Activated T-cell treated with anti-CD3 and anti-CD28 coated beads, Interleukin-2, amount 50 U/mL, for 4 hours (primary cell): ENCODE measurements at regions not wholly inside any gene's neighbourhood (a gene's known extent, or its start where the extent isn't known, plus 50 kb on each side); places are given as distances from the start of the nearest gene placed in this dataset.
"Not testable (repeated sequence)": the region's sequence is repeated elsewhere in the genome, so short reads cannot be mapped to it uniquely, and the experiment has no call there.

Source experiments
- ATAC-seq, 2 donors: fragments of 200-7000 bp; cut with Tn5 transposase; one replicate each; pipeline ENCODE4 v1.10.0; 2021
- DNase-seq: peaks from one replicate; pipeline ENCODE4 v3.0.0-alpha.2; 2020
- H3K27me3 Mint-ChIP-seq: one replicate; pipeline ENCODE4 v1.8.0; 2021; ENCODE audit warnings: low read depth, mixed read lengths
- H3K36me3 Mint-ChIP-seq: one replicate; pipeline ENCODE4 v1.8.0; 2022; ENCODE audit warnings: mixed read lengths; ENCODE audit not compliant: insufficient read depth
- H3K4me1 Mint-ChIP-seq: one replicate; pipeline ENCODE4 v1.8.0; 2021; ENCODE audit warnings: low read depth, mixed read lengths
- H3K4me3 Mint-ChIP-seq: one replicate; pipeline ENCODE4 v1.8.0; 2021; ENCODE audit warnings: mild to moderate bottlenecking, moderate library complexity, mixed read lengths
- H3K9me3 Mint-ChIP-seq: one replicate; pipeline ENCODE4 v1.8.0; 2021; ENCODE audit warnings: mixed read lengths

GRCh38 chr13:60838581-60838980 lies 441.6 kb downstream of the TDRD3 start:
- Mint-ChIP-seq H3K36me3 (no peaks in the 10 kb centered on the region), H3K9me3 (peaks cover 15% of the 10 kb centered on the region), H3K27me3 (no peaks in the 10 kb centered on the region), H3K4me1 (no peaks in the 10 kb centered on the region), H3K4me3 (no peak overlapping the region)
- DNase-seq, result no peak
- no peak for ATAC-seq

- Mint-ChIP-seq H3K36me3 (no peaks in the 10 kb centered on the region), H3K4me1 (no peaks in the 10 kb centered on the region), H3K27me3 (no peaks in the 10 kb centered on the region)
These were observed 440.8 kb downstream of the TDRD3 start for GRCh38 chr13:60837806-60838205.

GRCh38 chr13:60836821-60837220 lies 439.8 kb downstream of the TDRD3 start:
- DNase-seq (no peak), ATAC-seq (no peak)
- Mint-ChIP-seq H3K36me3 (no peaks in the 10 kb centered on the region), H3K4me1 (no peaks in the 10 kb centered on the region), H3K9me3 (peaks cover 7% of the 10 kb centered on the region), H3K4me3 (no peak overlapping the region), H3K27me3 (no peaks in the 10 kb centered on the region)

More at GRCh38 chr13:60837806-60838205, 440.8 kb downstream of the TDRD3 start:
- peaks cover 10% of the 10 kb centered on the region for H3K9me3 Mint-ChIP-seq
- ATAC-seq (no peak), DNase-seq (no peak)
- H3K4me3 Mint-ChIP-seq, result no peak overlapping the region

- no peaks in the 10 kb centered on the region for H3K4me1 Mint-ChIP-seq
- peaks cover 10% of the 10 kb centered on the region for H3K9me3 Mint-ChIP-seq
- no peaks in the 10 kb centered on the region for H3K36me3 Mint-ChIP-seq
- ATAC-seq (no peak), DNase-seq (no peak)
- H3K4me3 Mint-ChIP-seq, result no peak overlapping the region
- H3K27me3 Mint-ChIP-seq, result no peaks in the 10 kb centered on the region
These were observed 414.6 kb downstream of the TDRD3 start for GRCh38 chr13:60811581-60811980.

GRCh38 chr13:60805640-60806039 lies 408.6 kb downstream of the TDRD3 start:
- ATAC-seq, H3K27me3 Mint-ChIP-seq, H3K4me3 Mint-ChIP-seq, H3K4me1 Mint-ChIP-seq, DNase-seq, H3K36me3 Mint-ChIP-seq, H3K9me3 Mint-ChIP-seq: not testable (repeated sequence)

- no peaks in the 10 kb centered on the region for H3K27me3 Mint-ChIP-seq
- no peaks in the 10 kb centered on the region for H3K36me3 Mint-ChIP-seq
- H3K4me1 Mint-ChIP-seq, result no peaks in the 10 kb centered on the region
- no peak overlapping the region for H3K4me3 Mint-ChIP-seq
- ATAC-seq, result no peak
- DNase-seq, result no peak
- no peaks in the 10 kb centered on the region for H3K9me3 Mint-ChIP-seq
These were observed 401.5 kb downstream of the TDRD3 start for GRCh38 chr13:60798503-60798902.

GRCh38 chr13:60797112-60797511 lies 400.1 kb downstream of the TDRD3 start:
- no peaks in the 10 kb centered on the region for H3K36me3 Mint-ChIP-seq
- ATAC-seq, result no peak
- DNase-seq, result no peak
- no peak overlapping the region for H3K4me3 Mint-ChIP-seq
- H3K4me1 Mint-ChIP-seq, result no peaks in the 10 kb centered on the region
- H3K9me3 Mint-ChIP-seq, result no peaks in the 10 kb centered on the region
- no peaks in the 10 kb centered on the region for H3K27me3 Mint-ChIP-seq

GRCh38 chr13:60794751-60795150 lies 397.7 kb downstream of the TDRD3 start:
- Mint-ChIP-seq H3K27me3 (no peaks in the 10 kb centered on the region), H3K36me3 (no peaks in the 10 kb centered on the region), H3K4me3 (no peak overlapping the region), H3K9me3 (no peaks in the 10 kb centered on the region), H3K4me1 (no peaks in the 10 kb centered on the region)
- DNase-seq, result no peak
- no peak for ATAC-seq

GRCh38 chr13:60790620-60791019 lies 393.6 kb downstream of the TDRD3 start:
- H3K9me3 Mint-ChIP-seq, result peaks cover 2% of the 10 kb centered on the region

GRCh38 chr13:60788156-60788829 lies 391.3 kb downstream of the TDRD3 start:
- no peaks in the 10 kb centered on the region for H3K36me3 Mint-ChIP-seq
- peaks cover 2% of the 10 kb centered on the region for H3K9me3 Mint-ChIP-seq
- DNase-seq (no peak), ATAC-seq (no peak)
- no peaks in the 10 kb centered on the region for H3K4me1 Mint-ChIP-seq
- H3K4me3 Mint-ChIP-seq, result no peak overlapping the region
- H3K27me3 Mint-ChIP-seq, result no peaks in the 10 kb centered on the region

More at GRCh38 chr13:60790620-60791019, 393.6 kb downstream of the TDRD3 start:
- no peak for DNase-seq
- Mint-ChIP-seq H3K36me3 (no peaks in the 10 kb centered on the region), H3K4me1 (no peaks in the 10 kb centered on the region), H3K4me3 (no peak overlapping the region), H3K27me3 (no peaks in the 10 kb centered on the region)
- ATAC-seq, result no peak

- no peak for DNase-seq
- Mint-ChIP-seq H3K9me3 (peaks cover 3% of the 10 kb centered on the region), H3K36me3 (no peaks in the 10 kb centered on the region), H3K4me3 (no peak overlapping the region), H3K4me1 (no peaks in the 10 kb centered on the region), H3K27me3 (no peaks in the 10 kb centered on the region)
- no peak for ATAC-seq
These were observed 390.1 kb downstream of the TDRD3 start for GRCh38 chr13:60787083-60787482.

- no peaks in the 10 kb centered on the region for H3K4me1 Mint-ChIP-seq
- ATAC-seq, result no peak
- no peak overlapping the region for H3K4me3 Mint-ChIP-seq
- no peak for DNase-seq
- H3K27me3 Mint-ChIP-seq, result no peaks in the 10 kb centered on the region
- H3K9me3 Mint-ChIP-seq, result peaks cover 13% of the 10 kb centered on the region
- H3K36me3 Mint-ChIP-seq, result no peaks in the 10 kb centered on the region
These were observed 375.7 kb downstream of the TDRD3 start for GRCh38 chr13:60772726-60773125.

- H3K4me1 Mint-ChIP-seq, result no peaks in the 10 kb centered on the region
- no peak for ATAC-seq
- H3K36me3 Mint-ChIP-seq, result no peaks in the 10 kb centered on the region
- no peak overlapping the region for H3K4me3 Mint-ChIP-seq
- no peaks in the 10 kb centered on the region for H3K27me3 Mint-ChIP-seq
- peaks cover 11% of the 10 kb centered on the region for H3K9me3 Mint-ChIP-seq
- DNase-seq, result no peak
These were observed 368.8 kb downstream of the TDRD3 start for GRCh38 chr13:60765700-60766411.

- ATAC-seq (no peak), DNase-seq (no peak)
- Mint-ChIP-seq H3K9me3 (no peaks in the 10 kb centered on the region), H3K4me3 (no peak overlapping the region), H3K36me3 (no peaks in the 10 kb centered on the region), H3K4me1 (no peaks in the 10 kb centered on the region), H3K27me3 (no peaks in the 10 kb centered on the region)
These were observed 362.5 kb downstream of the TDRD3 start for GRCh38 chr13:60759499-60759898.

- Mint-ChIP-seq H3K4me1 (no peaks in the 10 kb centered on the region), H3K36me3 (no peaks in the 10 kb centered on the region), H3K9me3 (no peaks in the 10 kb centered on the region), H3K4me3 (no peak overlapping the region), H3K27me3 (no peaks in the 10 kb centered on the region)
- DNase-seq, result no peak
- no peak for ATAC-seq
These were observed 361.6 kb downstream of the TDRD3 start for GRCh38 chr13:60758637-60759036.
